Aorta (tissue), 5 donors: ENCODE measurements at regions not wholly inside any gene's neighbourhood (a gene's known extent, or its start where the extent isn't known, plus 50 kb on each side); places are given as distances from the start of the nearest gene placed in this dataset.

Experiments used
- ATAC-seq: fragments of 200-7000 bp; cut with Tn5 transposase; one replicate; pipeline ENCODE4 v1.9.1; 2022; ENCODE audit warnings: moderate library complexity; ENCODE audit not compliant: low FRiP score
- DNase-seq, 2 donors: peaks; one replicate each; pipeline ENCODE4 v3.0.0-alpha.2; 2020
- H3K27ac ChIP-seq, 2 donors: one replicate each; pipeline ENCODE4 v1.5.1; 2013; ENCODE audit warnings: low read length in 2 of 2, mild to moderate bottlenecking in 2 of 2, moderate library complexity in 2 of 2, control low read depth in 1 of 2, inconsistent platforms in 1 of 2, low read depth in 1 of 2
- H3K27me3 ChIP-seq, 2 donors: one replicate each; pipeline ENCODE4 v1.6.1; 2013; ENCODE audit warnings: control low read depth in 1 of 2, low read length in 1 of 2, mild to moderate bottlenecking in 1 of 2, moderate library complexity in 1 of 2; ENCODE audit not compliant: insufficient read depth in 2 of 2, control insufficient read depth in 1 of 2
- H3K36me3 ChIP-seq, 2 donors: one replicate each; pipeline ENCODE4 v1.6.1; 2013; ENCODE audit warnings: control low read depth in 1 of 2, low read length in 1 of 2, mild to moderate bottlenecking in 1 of 2; ENCODE audit not compliant: insufficient read depth in 2 of 2, control insufficient read depth in 1 of 2
- H3K4me1 ChIP-seq, 2 donors: one replicate each; pipeline ENCODE4 v1.6.1; 2013; ENCODE audit warnings: low read length in 2 of 2, control low read depth in 1 of 2, mild to moderate bottlenecking in 1 of 2, moderate library complexity in 1 of 2; ENCODE audit not compliant: insufficient read depth in 2 of 2, control insufficient read depth in 1 of 2
- H3K4me3 ChIP-seq, 2 donors: one replicate each; pipeline ENCODE4 v1.5.1; 2013; ENCODE audit warnings: low read length in 2 of 2, control low read depth in 1 of 2, mild to moderate bottlenecking in 1 of 2
- H3K9me3 ChIP-seq: one replicate; pipeline ENCODE4 v1.6.1; 2013; ENCODE audit warnings: mild to moderate bottlenecking, low read length; ENCODE audit not compliant: control insufficient read depth
- WGBS, 2 donors: extraction: QIAGEN DNeasy Blood & Tissue Kit; methylation state at CpG; one replicate each; pipeline ENCODE4 v1.1.7; 2013; 5-methylcytosine and 5-hydroxymethylcytosine counted together
- intact Hi-C, 2 donors: fragments of 100-400 bp; cut with DNase I; formaldehyde crosslinking; loops; one replicate each; pipeline versions ENCODE4 v1.14.2 to v1.15.0; 2022
- donor health status: healthy with polysubstance abuse.
- donor health status: Bipolar disorder and iron deficiency.
- donor health status: DM: no; HTN: no; CAD: no.
- donor health status: DM: no; HTN: no; CAD: no.
- donor health status: DM: yes; HTN: yes; CAD: no.

DNA sequence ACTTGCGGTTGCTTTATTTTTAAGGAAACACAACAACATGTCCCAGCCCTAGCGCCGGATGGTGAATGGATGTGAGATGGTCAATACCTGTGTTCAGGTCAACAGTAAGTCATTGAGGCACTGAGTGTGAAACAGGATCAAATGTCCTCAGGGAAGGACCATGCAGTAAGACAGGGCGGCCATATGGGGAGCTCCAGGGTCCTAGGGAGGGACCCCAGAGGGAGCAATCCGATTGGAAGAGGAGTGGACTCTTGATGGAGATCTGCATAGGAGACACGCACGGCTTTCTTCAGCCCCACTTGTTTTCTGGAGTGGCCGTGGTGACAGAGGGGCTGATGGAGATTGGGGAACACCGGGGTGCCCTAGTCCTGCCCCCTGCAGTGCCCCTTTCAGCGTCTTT lies 423.8 kb upstream of the MKI67 start:
- no peaks in the 10 kb centered on the region for H3K4me1 ChIP-seq
- WGBS, 2 donors = 92 to 94% methylated on average over 10 of the region's 10 CpGs
- no peak for ATAC-seq
- no peak overlapping the region for H3K27ac ChIP-seq
- no peak overlapping the region for H3K4me3 ChIP-seq
- no peaks in the 10 kb centered on the region for H3K27me3 ChIP-seq
- H3K36me3 ChIP-seq = no peaks in the 10 kb centered on the region
- intact Hi-C loops = no loop called here
- no peaks in the 10 kb centered on the region for H3K9me3 ChIP-seq
- no peak for DNase-seq

DNA sequence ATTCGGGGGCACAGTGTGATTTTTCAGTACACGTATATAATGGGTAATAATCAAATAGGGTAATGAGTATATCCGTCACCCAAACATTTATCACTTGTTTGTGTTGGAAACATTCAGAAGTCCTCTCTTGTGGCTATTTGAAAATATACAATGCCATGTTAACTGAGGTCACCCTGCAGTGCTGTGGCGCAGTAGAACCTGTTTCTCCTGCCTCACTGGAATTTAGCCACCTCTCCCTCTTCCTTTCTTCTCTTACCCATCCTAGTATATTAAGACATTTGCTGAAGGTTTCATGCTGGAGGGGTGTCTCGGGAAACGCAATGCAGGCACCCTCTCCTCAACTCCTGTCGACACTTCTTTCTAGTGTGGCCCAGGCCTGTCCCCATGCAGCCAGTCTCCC lies 425.3 kb upstream of the MKI67 start:
- no peak for DNase-seq
- Histone ChIP-seq H3K27ac (no peak overlapping the region), H3K36me3 (no peaks in the 10 kb centered on the region), H3K4me1 (no peaks in the 10 kb centered on the region), H3K27me3 (no peaks in the 10 kb centered on the region), H3K4me3 (no peak overlapping the region), H3K9me3 (no peaks in the 10 kb centered on the region)
- no peak for ATAC-seq
- WGBS, 2 donors = 83 to 84% methylated on average over 7 of the region's 7 CpGs
- intact Hi-C loops = no loop called here

DNA sequence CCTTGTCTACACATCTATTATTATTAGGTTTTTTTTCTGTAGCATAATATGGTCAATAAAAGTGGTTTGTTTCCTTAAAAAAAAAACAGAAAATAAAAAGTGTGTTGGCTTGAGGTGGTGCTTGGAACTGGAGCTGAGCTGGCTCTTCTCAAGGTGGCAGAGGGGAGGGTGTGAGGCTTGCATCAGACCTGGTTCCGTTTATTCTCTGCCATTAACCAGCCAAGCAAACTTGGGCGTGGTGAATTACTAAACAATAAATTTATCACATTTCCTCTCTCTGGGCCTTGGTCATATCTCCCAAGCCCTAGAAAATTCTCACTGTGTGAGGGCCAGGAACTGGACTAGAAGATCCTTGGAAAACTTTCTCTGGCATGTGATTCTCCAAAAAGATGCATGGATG lies 427.5 kb upstream of the MKI67 start:
- intact Hi-C loops = no loop called here
- no peaks in the 10 kb centered on the region for H3K36me3 ChIP-seq
- 83 to 87% methylated on average over 2 of the region's 2 CpGs for WGBS, 2 donors
- H3K4me3 ChIP-seq = no peak overlapping the region
- no peaks in the 10 kb centered on the region for H3K9me3 ChIP-seq
- H3K27me3 ChIP-seq = no peaks in the 10 kb centered on the region
- ATAC-seq (no peak), DNase-seq (no peak)
- H3K27ac ChIP-seq = no peak overlapping the region
- no peaks in the 10 kb centered on the region for H3K4me1 ChIP-seq

DNA sequence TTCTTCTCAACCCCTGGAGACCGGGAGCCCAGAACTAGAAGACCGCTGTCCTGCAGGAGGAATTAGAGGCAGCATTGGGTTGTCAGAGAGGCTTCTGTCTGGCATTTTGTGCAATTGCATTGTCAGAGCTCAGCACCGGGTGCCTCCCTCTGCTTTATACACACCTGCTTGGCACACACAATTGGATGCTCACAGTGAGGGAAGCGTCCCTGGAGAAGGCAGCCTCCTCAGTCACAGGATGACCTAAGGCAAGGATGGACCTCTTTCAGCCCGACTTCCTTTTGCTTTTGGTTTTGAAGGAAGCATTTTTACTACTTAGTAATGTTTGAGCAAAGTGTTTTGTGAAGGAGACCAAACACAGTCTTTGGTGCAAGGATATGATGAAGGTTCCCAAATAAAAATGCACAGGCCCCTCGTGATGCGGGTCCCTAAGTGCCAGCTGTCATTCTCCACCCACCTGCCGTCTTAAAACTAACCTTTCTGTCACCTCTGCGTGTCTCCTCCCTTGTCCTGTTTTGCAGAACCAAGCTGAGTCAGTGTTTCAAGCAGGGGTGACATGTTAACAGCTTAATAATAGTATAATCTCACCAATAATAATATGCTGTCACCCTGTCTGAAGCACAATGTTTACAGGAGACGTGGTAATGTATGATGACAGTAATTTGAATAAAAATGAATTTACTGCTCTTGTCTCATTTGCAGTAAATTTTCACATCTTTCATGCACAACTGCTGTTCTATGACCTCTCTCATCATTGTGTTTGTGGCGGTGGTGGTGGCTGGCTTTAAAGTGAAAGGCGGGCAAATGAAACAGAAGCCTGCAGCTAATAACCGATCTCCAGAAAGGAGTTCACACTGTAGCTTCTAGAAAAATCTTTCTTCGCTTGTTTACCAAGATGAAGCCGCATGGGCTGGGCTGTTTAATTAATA lies 430.2 kb upstream of the MKI67 start:
- intact Hi-C loops = no loop called here
- no peak for ATAC-seq
- WGBS, 2 donors = 79 to 81% methylated on average over 15 of the region's 15 CpGs

GRCh38 chr10:128557149-128557710 lies 431.0 kb upstream of the MKI67 start:
- no peak overlapping the region for H3K4me3 ChIP-seq
- H3K27me3 ChIP-seq = no peaks in the 10 kb centered on the region
- peaks cover 1% of the 10 kb centered on the region for H3K9me3 ChIP-seq
- H3K27ac ChIP-seq = no peak overlapping the region
- WGBS, 2 donors = 87 to 88% methylated on average over 12 of the region's 12 CpGs
- intact Hi-C loops = no loop called here
- DNase-seq (no peak), ATAC-seq (no peak)
- no peaks in the 10 kb centered on the region for H3K4me1 ChIP-seq
- no peaks in the 10 kb centered on the region for H3K36me3 ChIP-seq

More for the DNA sequence above, 430.2 kb upstream of the MKI67 start:
- no peaks in the 10 kb centered on the region for H3K4me1 ChIP-seq
- H3K27ac ChIP-seq = no peak overlapping the region
- no peaks in the 10 kb centered on the region for H3K9me3 ChIP-seq
- H3K4me3 ChIP-seq = no peak overlapping the region
- no peak for DNase-seq
- no peaks in the 10 kb centered on the region for H3K36me3 ChIP-seq
- H3K27me3 ChIP-seq = no peaks in the 10 kb centered on the region

- Histone ChIP-seq H3K9me3 (peaks cover 8% of the 10 kb centered on the region), H3K27ac (no peak overlapping the region), H3K27me3 (no peaks in the 10 kb centered on the region), H3K4me1 (no peaks in the 10 kb centered on the region), H3K36me3 (no peaks in the 10 kb centered on the region), H3K4me3 (no peak overlapping the region)
- DNase-seq = no peak
- ATAC-seq = no peak
- intact Hi-C loops = no loop called here
- 2 to 7% methylated on average over 1 of the region's 1 CpG for WGBS, 2 donors
These were observed 434.2 kb upstream of the MKI67 start for GRCh38 chr10:128560406-128560805.

DNA sequence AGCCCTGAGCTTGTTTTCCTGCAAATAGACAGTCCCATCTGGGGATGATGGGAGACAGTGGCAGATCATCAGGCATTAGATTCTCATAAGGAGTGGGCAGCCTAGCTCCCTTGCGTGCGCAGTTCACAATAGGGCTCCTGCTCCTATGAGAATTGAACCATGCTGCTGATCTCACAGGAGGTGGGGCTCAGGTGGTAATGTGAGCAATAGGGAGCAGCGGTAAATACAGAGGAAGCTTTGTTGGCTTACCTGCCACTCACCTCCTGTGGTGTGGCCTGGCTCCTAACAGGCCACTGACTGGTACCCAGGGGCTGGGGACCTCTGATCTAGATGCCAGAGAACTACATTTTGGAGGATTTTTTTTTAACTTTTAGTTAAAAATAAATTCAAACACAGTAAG lies 434.8 kb upstream of the MKI67 start:
- no peaks in the 10 kb centered on the region for H3K4me1 ChIP-seq
- no peak overlapping the region for H3K27ac ChIP-seq
- no peak overlapping the region for H3K4me3 ChIP-seq
- H3K36me3 ChIP-seq = no peaks in the 10 kb centered on the region
- WGBS, 2 donors = 95 to 98% methylated on average over 3 of the region's 3 CpGs
- no peaks in the 10 kb centered on the region for H3K27me3 ChIP-seq
- ATAC-seq (no peak), DNase-seq (no peak)
- intact Hi-C loops = no loop called here
- peaks cover 8% of the 10 kb centered on the region for H3K9me3 ChIP-seq

DNA sequence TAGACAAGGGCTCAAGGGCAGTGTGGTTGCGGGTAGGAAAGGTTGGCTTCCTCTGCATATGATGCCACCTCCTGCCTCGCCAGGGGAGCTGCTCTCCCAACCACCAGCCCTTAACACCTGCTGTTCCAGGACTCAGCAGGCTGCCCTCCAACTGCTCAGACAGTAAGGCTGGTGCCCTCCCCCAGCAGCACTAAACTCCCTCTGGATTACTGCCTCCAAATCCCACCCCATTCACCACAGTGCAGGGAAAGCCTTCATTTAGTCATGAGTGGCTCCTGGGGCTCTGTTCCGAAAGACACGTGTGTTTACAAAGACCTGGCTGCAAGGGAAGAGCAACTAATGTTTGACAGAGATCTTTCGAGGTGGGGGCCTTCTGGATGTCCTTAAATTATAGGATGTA lies 437.2 kb upstream of the MKI67 start:
- WGBS, 2 donors = 92 to 94% methylated on average over 5 of the region's 5 CpGs
- Histone ChIP-seq H3K4me1 (no peaks in the 10 kb centered on the region), H3K27ac (no peak overlapping the region), H3K36me3 (no peaks in the 10 kb centered on the region), H3K27me3 (no peaks in the 10 kb centered on the region), H3K9me3 (peaks cover 8% of the 10 kb centered on the region), H3K4me3 (no peak overlapping the region)
- no peak for ATAC-seq
- DNase-seq = no peak
- intact Hi-C loops = no loop called here

DNA sequence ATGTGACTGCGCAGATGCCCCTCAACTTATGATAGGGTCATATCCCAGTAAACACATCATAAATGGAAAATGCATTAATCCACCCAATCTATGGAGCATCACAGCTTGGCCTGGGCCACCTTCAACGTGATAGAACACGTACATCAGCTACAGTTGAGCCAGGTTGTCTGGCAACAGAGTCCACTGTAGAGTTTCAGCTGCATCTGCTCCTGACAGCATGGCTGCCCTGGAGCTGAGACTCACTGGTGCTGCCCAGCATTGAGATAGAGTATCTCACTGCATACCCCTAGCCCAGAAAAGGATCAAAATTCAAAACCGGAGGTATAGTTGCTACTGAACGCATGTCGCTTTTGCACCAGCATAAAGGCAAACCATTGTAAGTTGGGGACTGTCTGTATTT lies 437.7 kb upstream of the MKI67 start:
- ATAC-seq (no peak), DNase-seq (no peak)
- WGBS, 2 donors = 93 to 94% methylated on average over 6 of the region's 6 CpGs
- no peaks in the 10 kb centered on the region for H3K4me1 ChIP-seq
- H3K27me3 ChIP-seq = no peaks in the 10 kb centered on the region
- no peak overlapping the region for H3K4me3 ChIP-seq
- no peaks in the 10 kb centered on the region for H3K36me3 ChIP-seq
- H3K27ac ChIP-seq = no peak overlapping the region
- intact Hi-C loops = no loop called here
- peaks cover 8% of the 10 kb centered on the region for H3K9me3 ChIP-seq
